ENCODE measurements at regions not wholly inside any gene's neighbourhood (a gene's known extent, or its start where the extent isn't known, plus 50 kb on each side); places are given as distances from the start of the nearest gene placed in this dataset.
"Not testable (repeated sequence)": the region's sequence is repeated elsewhere in the genome, so short reads cannot be mapped to it uniquely, and the experiment has no call there.

DNA sequence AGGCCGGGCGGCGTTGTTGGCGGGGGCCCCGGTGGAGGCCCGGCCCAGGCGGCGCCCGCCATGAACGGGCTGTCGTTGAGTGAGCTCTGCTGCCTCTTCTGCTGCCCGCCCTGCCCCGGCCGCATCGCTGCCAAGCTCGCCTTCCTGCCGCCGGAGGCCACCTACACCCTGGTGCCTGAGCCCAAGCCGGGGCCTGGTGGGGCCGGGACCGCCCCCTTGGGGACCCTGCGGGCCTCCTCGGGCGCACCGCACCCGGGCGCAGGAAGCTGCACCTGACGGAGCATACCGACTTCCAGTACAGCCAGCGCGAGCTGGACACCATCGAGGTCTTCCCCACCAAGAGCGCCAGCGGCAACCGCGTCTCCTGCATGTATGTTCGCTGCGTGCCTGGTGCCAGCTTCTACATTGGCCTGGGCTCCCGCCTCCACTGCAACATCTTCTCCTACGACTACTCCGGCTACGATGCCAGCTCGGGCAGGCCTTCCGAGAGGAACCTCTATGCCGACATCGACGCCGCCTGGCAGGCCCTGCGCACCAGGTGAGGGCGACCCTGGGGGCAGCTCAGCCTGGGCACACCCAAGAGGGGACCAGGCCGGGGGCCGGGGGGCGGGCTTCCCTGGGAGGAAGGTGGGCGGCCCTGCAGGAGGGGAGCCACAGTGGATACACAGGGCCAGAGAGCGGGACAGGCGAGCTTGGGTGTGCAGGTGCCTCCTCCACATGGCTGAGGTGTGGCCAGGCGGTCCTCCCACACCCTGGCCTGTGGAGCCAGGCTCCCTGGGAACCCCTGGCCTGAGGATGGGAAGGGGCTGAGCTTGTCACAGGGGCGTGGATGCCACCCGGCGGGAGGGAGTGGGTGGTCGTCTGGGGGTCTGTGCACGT, 201.6 kb downstream of the USP22 start:
- H3K27me3 ChIP-seq (ENCODE audit: control insufficient read depth in 2 of 2, insufficient read depth in 2 of 2, low read length in 2 of 2); H3K4me1 ChIP-seq (ENCODE audit: control insufficient read depth in 2 of 2, insufficient read depth in 2 of 2, low read length in 2 of 2); H3K4me3 ChIP-seq (ENCODE audit: low read length in 2 of 2); H3K9ac ChIP-seq (ENCODE audit: low read depth in 1 of 2, low read length in 2 of 2); H3K27ac ChIP-seq (ENCODE audit: low read depth in 2 of 2, low read length in 2 of 2); H3K36me3 ChIP-seq (ENCODE audit: control insufficient read depth in 2 of 2, insufficient read depth in 2 of 2, low read length in 2 of 2); H3K9me3 ChIP-seq (ENCODE audit: control insufficient read depth in 2 of 2, low read length in 2 of 2): not testable (repeated sequence)

DNA sequence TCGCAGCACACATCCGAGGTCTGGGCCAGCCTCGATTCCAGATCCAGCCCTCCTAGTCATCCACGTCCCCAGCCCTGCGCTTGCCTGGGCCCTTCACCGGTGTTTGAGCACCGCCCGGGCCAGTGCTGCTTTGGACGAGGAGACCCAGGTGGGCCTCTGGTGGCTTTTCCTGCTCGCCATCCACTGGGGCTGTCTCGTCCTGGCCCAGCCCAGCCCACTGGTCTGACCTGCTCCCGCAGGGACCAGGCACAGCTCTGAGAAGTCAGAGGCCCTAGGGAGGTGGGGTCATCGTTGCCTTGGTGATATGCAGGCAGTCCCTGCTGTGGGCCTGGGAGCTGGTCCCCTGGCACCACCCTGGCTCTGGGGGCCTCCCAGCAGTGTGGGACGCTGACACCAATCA, 200.8 kb downstream of the USP22 start:
- H3K27ac ChIP-seq (ENCODE audit: low read depth in 2 of 2, low read length in 2 of 2); H3K9ac ChIP-seq (ENCODE audit: low read depth in 1 of 2, low read length in 2 of 2); H3K4me1 ChIP-seq (ENCODE audit: control insufficient read depth in 2 of 2, insufficient read depth in 2 of 2, low read length in 2 of 2); H3K4me3 ChIP-seq (ENCODE audit: low read length in 2 of 2); H3K9me3 ChIP-seq (ENCODE audit: control insufficient read depth in 2 of 2, low read length in 2 of 2); H3K27me3 ChIP-seq (ENCODE audit: control insufficient read depth in 2 of 2, insufficient read depth in 2 of 2, low read length in 2 of 2); H3K36me3 ChIP-seq (ENCODE audit: control insufficient read depth in 2 of 2, insufficient read depth in 2 of 2, low read length in 2 of 2): not testable (repeated sequence)

DNA sequence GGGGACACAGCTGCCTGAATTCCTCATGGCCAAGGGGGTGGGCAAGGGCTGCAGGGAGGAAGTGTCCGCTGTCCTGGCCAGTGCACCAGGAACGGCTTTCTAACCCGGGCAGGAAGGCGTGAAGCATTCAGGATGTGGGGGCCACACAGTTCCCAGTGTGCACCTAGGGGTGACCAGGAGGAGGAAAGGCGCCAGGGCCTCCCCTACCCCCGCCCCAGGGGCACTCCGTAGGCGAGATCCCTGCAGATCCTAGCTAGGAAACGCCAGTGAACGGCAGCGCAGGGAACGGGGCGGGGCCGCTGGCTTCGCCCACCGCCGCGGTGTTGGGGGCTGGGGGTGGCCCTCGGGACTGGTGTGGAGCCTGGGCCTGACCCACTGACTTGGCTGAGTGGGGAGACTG, 199.6 kb downstream of the USP22 start:
- not testable (repeated sequence) for H3K36me3 ChIP-seq (ENCODE audit: control insufficient read depth in 2 of 2, insufficient read depth in 2 of 2, low read length in 2 of 2); H3K27ac ChIP-seq (ENCODE audit: low read depth in 2 of 2, low read length in 2 of 2); H3K9ac ChIP-seq (ENCODE audit: low read depth in 1 of 2, low read length in 2 of 2); H3K4me1 ChIP-seq (ENCODE audit: control insufficient read depth in 2 of 2, insufficient read depth in 2 of 2, low read length in 2 of 2); H3K27me3 ChIP-seq (ENCODE audit: control insufficient read depth in 2 of 2, insufficient read depth in 2 of 2, low read length in 2 of 2); H3K4me3 ChIP-seq (ENCODE audit: low read length in 2 of 2); H3K9me3 ChIP-seq (ENCODE audit: control insufficient read depth in 2 of 2, low read length in 2 of 2)

DNA sequence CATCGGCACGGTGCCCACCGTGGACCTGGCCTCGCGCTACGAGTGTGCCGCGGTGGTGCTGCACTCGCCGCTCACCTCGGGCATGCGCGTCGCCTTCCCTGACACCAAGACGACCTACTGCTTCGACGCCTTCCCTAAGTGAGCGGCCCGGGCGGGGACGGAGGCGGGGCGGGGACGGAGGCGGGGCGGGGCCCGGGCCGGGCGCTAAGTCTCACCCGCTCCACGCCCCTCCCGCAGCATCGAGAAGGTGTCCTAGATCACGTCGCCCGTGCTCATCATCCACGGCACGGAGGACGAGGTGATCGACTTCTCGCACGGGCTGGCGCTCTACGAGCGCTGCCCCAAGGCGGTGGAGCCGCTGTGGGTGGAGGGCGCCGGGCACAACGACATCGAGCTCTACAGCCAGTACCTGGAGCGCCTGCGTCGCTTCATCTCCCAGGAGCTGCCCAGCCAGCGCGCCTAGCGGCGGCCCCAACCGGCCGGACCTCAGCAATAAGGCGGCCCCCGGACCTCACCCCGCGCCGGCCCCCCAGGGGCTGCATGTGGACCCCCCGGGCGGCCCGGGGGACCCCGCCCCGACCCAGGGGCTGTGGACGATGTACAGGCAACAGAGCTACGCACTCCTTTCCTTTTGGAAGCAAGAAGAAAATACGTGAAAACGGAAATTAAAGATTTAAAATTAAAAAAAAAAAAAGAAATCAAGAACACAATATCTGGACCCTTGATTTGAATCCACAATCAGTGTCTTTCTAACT, 198.8 kb downstream of the USP22 start:
- H3K36me3 ChIP-seq (ENCODE audit: control insufficient read depth in 2 of 2, insufficient read depth in 2 of 2, low read length in 2 of 2); H3K9ac ChIP-seq (ENCODE audit: low read depth in 1 of 2, low read length in 2 of 2); H3K9me3 ChIP-seq (ENCODE audit: control insufficient read depth in 2 of 2, low read length in 2 of 2); H3K27ac ChIP-seq (ENCODE audit: low read depth in 2 of 2, low read length in 2 of 2); H3K4me3 ChIP-seq (ENCODE audit: low read length in 2 of 2); H3K27me3 ChIP-seq (ENCODE audit: control insufficient read depth in 2 of 2, insufficient read depth in 2 of 2, low read length in 2 of 2); H3K4me1 ChIP-seq (ENCODE audit: control insufficient read depth in 2 of 2, insufficient read depth in 2 of 2, low read length in 2 of 2): not testable (repeated sequence)

DNA sequence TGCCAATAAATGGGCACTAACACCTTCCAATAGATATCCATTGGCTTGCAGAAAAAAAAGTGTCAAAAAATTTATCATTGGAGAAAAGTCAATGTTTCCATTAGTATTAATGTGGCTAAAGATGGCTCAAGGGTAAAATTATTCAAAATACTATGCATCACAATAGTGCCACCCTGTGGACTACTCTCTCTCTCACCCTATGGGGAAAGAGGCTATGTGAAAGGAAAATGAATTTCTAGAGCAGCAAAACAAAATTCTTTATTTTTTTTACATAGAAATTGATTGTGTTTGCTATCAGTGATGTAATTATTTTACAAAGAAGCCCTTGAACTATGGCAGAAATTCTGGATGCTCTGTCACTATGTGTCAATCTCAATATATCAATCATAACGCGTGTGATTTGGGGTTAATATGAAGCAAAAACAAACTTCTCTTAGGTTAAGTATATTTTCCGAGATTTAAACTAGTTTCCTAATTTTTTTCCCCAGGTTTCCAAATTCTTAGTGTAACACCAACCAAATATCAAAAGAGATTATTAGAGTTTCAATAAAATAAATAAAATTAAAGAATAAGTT, 193.9 kb downstream of the USP22 start:
- H3K4me1 ChIP-seq (ENCODE audit: control insufficient read depth in 2 of 2, insufficient read depth in 2 of 2, low read length in 2 of 2); H3K27ac ChIP-seq (ENCODE audit: low read depth in 2 of 2, low read length in 2 of 2); H3K9me3 ChIP-seq (ENCODE audit: control insufficient read depth in 2 of 2, low read length in 2 of 2); H3K9ac ChIP-seq (ENCODE audit: low read depth in 1 of 2, low read length in 2 of 2); H3K4me3 ChIP-seq (ENCODE audit: low read length in 2 of 2); H3K36me3 ChIP-seq (ENCODE audit: control insufficient read depth in 2 of 2, insufficient read depth in 2 of 2, low read length in 2 of 2): not testable (repeated sequence)
- peaks cover 12 to 16% of the 10 kb centered on the region in 2 donors for H3K27me3 ChIP-seq (ENCODE audit: control insufficient read depth in 2 of 2, insufficient read depth in 2 of 2, low read length in 2 of 2)

DNA sequence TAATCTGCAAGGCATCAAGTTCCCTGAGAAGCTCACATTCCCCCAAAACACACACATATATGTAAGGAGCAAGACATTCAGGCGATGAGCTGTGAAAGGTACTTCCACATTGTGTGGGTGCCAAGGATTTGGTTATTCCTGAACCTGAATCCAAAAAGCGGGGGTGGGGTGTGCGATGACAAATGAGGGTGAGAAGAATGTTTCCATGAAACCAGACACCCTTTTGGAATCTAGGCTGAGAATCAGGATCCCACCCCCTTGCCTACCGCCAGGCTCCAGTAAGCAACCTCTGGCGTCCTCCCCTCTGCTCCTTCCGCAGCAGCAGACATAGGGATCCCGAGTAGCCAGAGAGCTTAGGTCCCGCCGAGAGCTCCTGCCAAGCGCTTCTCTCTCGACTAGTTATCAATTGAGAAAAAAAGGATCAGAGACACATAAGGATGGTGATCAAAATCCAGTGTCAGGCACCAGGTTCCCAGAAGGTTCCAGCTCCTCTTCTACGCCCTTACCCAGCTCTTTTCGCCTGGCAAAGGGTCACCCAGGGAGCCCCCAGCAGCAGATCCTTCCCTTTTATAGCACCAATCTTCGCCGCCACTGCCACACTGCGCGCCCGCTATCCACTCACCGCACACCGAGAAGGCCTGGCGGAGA, 191.1 kb downstream of the USP22 start:
- not testable (repeated sequence) for H3K9ac ChIP-seq (ENCODE audit: low read depth in 1 of 2, low read length in 2 of 2); H3K4me3 ChIP-seq (ENCODE audit: low read length in 2 of 2); H3K36me3 ChIP-seq (ENCODE audit: control insufficient read depth in 2 of 2, insufficient read depth in 2 of 2, low read length in 2 of 2); H3K9me3 ChIP-seq (ENCODE audit: control insufficient read depth in 2 of 2, low read length in 2 of 2); H3K27ac ChIP-seq (ENCODE audit: low read depth in 2 of 2, low read length in 2 of 2); H3K4me1 ChIP-seq (ENCODE audit: control insufficient read depth in 2 of 2, insufficient read depth in 2 of 2, low read length in 2 of 2)
- H3K27me3 ChIP-seq (ENCODE audit: control insufficient read depth in 2 of 2, insufficient read depth in 2 of 2, low read length in 2 of 2): peaks cover 12 to 14% of the 10 kb centered on the region in 2 donors

DNA sequence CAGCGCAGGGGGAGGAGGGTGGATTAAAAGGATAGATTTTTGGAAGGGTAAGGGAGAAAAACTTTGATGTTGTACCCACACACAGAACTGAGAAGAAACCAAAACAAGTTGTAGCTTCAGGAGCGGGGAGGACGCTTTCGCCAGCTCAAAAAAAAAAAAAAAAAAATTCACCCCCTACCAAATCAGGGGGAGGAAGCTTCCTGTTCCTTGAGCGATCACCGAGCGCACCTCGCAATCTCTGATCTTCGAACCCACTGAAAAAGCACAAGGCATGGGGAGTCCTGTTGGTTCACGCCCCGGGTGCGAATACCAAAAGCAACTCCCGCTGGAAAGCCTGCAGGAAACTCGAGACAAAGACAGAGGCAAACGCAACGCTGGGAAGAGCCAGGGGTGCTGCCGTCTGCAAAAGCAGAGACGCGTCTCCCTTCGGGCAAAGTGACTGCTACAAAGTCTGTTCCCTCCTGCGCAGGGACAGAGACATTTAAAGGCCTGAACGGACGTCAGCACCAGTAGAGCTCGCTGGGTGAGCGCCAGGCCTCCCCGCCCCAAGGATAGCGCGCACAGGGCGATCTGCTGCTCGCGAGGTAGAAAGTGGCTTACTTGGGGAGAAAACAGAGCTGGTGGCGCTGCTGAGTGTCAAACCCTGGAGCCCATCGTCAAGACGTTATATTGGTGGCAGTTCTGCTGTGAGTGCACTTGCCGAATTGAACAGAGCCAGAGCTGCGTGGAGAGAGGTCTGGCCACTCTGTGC, 190.4 kb downstream of the USP22 start:
- Histone ChIP-seq H3K9me3 (ENCODE audit: control insufficient read depth in 2 of 2, low read length in 2 of 2) (no peaks in the 10 kb centered on the region), H3K4me1 (ENCODE audit: control insufficient read depth in 2 of 2, insufficient read depth in 2 of 2, low read length in 2 of 2) (no peaks in the 10 kb centered on the region), H3K27ac (ENCODE audit: low read depth in 2 of 2, low read length in 2 of 2) (no peak overlapping the region), H3K27me3 (ENCODE audit: control insufficient read depth in 2 of 2, insufficient read depth in 2 of 2, low read length in 2 of 2) (peaks cover 12 to 14% of the 10 kb centered on the region in 2 donors), H3K9ac (ENCODE audit: low read depth in 1 of 2, low read length in 2 of 2) (no peak overlapping the region), H3K4me3 (ENCODE audit: low read length in 2 of 2) (peak overlapping the region in 1 of 2 donors; percentile 26), H3K36me3 (ENCODE audit: control insufficient read depth in 2 of 2, insufficient read depth in 2 of 2, low read length in 2 of 2) (no peaks in the 10 kb centered on the region)

DNA sequence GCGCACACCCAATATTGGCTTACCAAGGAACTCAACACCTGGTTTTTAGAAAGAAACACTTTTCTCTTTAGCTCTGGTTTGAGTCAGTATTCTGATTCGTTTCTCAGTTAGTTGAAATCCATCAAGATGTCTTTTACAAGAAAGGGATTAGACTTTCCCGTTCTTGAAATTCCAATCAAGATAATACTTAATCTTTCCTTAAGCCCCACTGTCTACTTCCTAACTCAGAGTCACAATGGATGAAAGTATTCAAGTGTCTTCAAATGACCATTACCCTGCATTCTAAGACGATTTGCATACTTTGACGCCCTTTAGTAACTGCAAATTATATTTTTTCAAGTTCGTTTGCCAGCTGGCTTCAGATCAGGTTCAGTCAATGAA, 189.8 kb downstream of the USP22 start:
- H3K4me3 ChIP-seq (ENCODE audit: low read length in 2 of 2): peak overlapping the region in 1 of 2 donors; percentile 26
- no peak overlapping the region for H3K9ac ChIP-seq (ENCODE audit: low read depth in 1 of 2, low read length in 2 of 2)
- no peak overlapping the region for H3K27ac ChIP-seq (ENCODE audit: low read depth in 2 of 2, low read length in 2 of 2)
- H3K4me1 ChIP-seq (ENCODE audit: control insufficient read depth in 2 of 2, insufficient read depth in 2 of 2, low read length in 2 of 2): no peaks in the 10 kb centered on the region
- H3K9me3 ChIP-seq (ENCODE audit: control insufficient read depth in 2 of 2, low read length in 2 of 2): no peaks in the 10 kb centered on the region
- peaks cover 12 to 14% of the 10 kb centered on the region in 2 donors for H3K27me3 ChIP-seq (ENCODE audit: control insufficient read depth in 2 of 2, insufficient read depth in 2 of 2, low read length in 2 of 2)
- no peaks in the 10 kb centered on the region for H3K36me3 ChIP-seq (ENCODE audit: control insufficient read depth in 2 of 2, insufficient read depth in 2 of 2, low read length in 2 of 2)

DNA sequence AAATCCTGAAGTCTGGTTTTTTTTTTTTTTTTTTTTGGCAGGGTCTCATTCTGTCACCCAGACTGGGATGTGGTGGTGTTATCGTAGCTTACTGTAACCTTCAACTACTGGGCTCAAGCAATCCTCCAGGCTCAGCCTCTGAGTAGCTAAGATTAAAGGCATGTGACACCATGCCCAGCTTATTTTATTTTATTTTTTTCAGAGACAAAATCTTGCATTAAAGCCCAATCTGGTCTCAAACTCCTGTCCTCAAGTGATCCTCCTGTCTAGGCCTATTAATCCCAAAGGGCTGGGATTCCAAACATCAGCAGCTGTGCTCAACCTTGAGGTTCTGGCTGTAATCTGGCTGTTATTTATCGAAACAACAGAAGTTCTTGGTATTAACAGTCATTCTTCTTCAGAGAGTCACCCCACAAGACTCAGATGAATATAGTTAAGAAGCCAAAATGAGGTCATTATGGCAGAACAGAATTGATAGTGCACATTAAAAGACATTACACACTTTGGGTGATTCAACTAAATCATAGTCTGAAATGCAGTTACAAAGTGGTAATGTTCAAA, 186.8 kb downstream of the USP22 start:
- peaks cover 12 to 14% of the 10 kb centered on the region in 2 donors for H3K27me3 ChIP-seq (ENCODE audit: control insufficient read depth in 2 of 2, insufficient read depth in 2 of 2, low read length in 2 of 2)
- not testable (repeated sequence) for H3K9me3 ChIP-seq (ENCODE audit: control insufficient read depth in 2 of 2, low read length in 2 of 2); H3K4me1 ChIP-seq (ENCODE audit: control insufficient read depth in 2 of 2, insufficient read depth in 2 of 2, low read length in 2 of 2); H3K9ac ChIP-seq (ENCODE audit: low read depth in 1 of 2, low read length in 2 of 2); H3K4me3 ChIP-seq (ENCODE audit: low read length in 2 of 2); H3K36me3 ChIP-seq (ENCODE audit: control insufficient read depth in 2 of 2, insufficient read depth in 2 of 2, low read length in 2 of 2); H3K27ac ChIP-seq (ENCODE audit: low read depth in 2 of 2, low read length in 2 of 2)
